Activated CD4-positive, CD25-positive, alpha-beta regulatory T cell treated with anti-CD3 and anti-CD28 coated beads, Interleukin-2, amount 50 U/mL, for 24 hours (primary cell): ENCODE measurements at regions not wholly inside any gene's neighbourhood (a gene's known extent, or its start where the extent isn't known, plus 50 kb on each side); places are given as distances from the start of the nearest gene placed in this dataset.
"Not testable (repeated sequence)": the region's sequence is repeated elsewhere in the genome, so short reads cannot be mapped to it uniquely, and the experiment has no call there.

Experiments
- ATAC-seq, 2 donors: fragments of 150-1000 bp; cut with Tn5 transposase; one replicate each; pipeline ENCODE4 v1.10.0; 2021; ENCODE audit warnings: mild to moderate bottlenecking in 1 of 2, moderate library complexity in 1 of 2

DNA sequence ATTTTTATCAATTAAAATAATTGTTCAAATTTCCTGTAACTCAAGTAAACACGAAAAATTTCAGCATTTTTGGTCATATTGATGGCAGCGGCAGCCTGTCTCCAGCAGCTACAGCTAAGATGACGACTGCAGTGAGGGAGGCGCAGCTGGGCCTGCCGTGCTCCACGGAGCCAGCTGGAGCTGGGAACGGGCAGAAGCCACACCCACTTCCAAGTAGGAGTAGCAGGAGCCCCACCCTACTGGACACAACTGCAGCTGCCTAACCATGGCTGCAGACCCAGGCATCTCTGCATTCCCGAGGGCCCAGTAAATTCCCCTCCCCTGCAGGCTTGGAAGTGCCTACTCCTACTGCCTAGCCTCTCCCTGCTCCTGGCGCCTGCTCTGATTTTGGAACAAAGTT lies 2031.7 kb downstream of the EFNA5 start:
- ATAC-seq: no peak

DNA sequence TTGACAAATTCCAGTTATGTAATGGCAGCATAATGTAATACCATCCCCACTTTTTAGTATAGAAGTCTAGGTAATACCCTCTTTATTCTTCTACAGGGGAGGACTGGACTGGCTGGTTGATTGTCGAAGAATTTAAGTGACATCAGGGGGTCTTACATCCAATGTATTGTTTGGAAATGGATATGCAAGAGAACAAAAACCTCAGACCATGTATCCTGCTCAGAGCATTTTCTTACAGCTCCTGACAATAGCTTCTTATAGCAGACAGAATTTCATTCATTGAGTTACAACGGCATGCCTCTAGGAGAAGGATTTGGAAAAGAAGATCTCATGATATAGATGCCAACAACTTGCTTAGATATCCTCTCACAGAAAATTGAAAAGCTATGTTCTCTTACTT lies 2032.3 kb downstream of the EFNA5 start:
- ATAC-seq: no peak

DNA sequence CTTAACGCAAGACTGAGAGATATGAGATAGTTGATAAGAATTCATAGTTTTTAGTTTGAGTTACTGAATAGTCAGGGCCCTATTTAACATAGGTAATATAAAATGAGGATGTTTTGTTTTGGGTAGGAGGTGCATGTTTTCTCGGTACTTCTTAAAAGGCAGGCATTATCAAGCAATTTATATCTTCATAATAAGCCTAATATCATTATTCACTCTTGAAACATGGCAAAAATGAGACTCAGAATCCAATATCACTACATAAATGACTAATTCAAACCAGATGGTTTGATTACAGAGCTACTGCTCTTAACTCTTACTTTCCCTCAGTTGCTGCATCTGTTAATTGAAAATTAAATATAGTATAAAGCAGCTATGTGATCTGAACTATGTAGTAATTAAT lies 2038.7 kb downstream of the EFNA5 start:
- no peak for ATAC-seq

DNA sequence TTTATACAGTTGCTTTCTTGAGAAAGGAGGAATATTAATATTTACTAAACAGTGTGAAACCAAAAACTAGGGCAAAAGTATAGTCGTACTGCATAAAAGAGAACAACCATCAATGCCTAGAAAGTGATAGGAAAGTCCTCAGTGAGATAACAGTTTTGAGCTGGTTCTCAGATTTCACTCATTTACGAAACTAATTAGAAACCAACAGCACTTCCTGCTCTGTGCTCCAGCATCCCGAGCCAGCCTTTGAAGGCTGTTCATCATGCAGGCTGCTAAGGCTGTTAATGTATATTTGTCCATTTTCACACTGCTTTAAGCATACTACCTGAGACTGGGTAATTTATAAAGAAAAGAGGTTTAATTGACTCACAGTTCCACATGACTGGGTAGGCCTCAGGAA lies 2039.9 kb downstream of the EFNA5 start:
- ATAC-seq: no peak

DNA sequence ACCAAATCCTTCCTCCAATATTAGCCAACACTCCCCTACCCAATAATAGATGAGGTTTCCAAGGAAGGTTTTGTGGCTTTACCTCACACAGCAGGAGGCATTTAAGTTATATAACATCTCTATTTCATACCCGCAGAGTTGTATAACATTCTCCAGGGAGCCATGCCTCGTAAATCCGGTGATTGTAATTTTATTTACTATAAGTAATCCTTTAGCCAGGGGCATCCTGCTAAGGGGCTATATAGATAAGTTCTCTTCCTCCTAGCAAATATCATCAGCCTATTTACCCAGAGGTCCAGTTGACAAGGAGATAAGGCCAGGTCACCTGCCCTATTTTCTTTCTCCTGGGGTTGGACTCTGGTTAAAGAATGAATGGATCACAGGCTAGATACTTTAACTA lies 2051.0 kb downstream of the EFNA5 start:
- no peak for ATAC-seq

DNA sequence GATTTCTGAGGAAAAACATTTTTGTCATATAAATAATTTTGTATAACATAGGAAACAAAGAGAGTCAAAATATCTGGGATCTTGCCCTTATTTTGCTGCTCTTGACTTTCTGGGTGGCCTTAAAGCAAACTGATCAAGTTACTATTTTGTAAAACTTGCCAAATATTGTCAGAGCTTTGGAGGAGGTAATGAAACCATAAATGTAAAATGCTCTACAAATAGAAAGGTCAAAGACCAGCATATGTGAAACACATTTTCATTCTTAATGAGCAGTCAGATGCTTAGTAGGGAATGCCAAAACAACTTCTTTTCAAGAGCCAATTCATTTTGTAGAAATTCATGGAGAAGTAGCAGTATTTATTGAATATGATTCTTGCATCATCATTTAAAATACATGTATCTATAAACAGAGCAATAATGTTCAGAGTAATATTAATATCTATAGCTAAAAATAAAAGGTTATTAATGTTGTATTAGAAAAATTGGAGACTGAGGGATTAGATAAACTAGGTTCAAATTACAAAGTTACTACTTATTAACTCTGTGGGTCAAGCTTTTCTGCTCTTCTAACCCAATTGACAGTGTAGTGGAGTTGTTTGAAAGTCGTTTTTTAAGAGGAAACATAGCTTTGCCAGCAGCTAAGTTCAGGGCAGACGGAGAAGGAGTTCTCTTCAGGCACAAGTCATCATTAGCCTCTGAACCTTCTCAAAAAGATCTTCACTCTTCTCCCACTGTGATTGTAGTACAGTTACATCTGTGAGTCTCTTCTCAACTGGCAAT lies 2053.1 kb downstream of the EFNA5 start:
- no peak for ATAC-seq

DNA sequence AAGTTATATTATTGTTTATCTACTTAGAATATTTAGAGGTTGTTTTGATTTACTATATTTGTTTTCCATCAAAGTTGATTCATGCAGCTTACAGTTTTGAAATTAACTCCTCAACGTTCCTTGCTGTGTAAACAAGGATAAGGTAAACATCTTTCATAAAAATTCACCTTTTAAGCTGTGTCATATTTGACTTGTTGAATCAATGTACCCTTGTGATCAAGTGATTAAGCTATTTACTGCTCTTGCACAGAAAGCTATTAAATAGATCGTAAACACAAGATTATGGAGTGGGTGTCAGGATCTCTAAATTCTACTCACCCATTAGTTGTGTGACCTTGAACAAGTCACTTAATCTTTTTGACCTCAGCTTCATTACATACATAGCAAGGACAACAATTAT lies 2054.0 kb upstream of the NUDT12 start:
- no peak for ATAC-seq

DNA sequence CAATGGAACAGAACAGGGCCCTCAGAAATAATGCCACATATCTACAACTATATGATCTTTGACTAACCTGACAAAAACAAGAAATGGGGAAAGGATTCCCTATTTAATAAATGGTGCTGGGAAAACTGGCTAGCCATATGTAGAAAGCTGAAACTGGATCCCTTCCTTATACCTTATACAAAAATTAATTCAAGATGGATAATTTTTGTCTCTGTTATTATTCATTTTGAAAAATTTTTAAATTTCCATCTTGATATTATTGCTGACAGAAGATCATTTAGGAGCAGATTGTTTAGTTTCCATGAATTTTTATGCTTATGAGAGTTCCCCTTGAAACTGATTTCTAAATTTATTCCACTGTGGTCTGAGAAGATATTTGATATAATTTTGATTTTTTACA lies 2039.8 kb upstream of the NUDT12 start:
- ATAC-seq: not testable (repeated sequence)

DNA sequence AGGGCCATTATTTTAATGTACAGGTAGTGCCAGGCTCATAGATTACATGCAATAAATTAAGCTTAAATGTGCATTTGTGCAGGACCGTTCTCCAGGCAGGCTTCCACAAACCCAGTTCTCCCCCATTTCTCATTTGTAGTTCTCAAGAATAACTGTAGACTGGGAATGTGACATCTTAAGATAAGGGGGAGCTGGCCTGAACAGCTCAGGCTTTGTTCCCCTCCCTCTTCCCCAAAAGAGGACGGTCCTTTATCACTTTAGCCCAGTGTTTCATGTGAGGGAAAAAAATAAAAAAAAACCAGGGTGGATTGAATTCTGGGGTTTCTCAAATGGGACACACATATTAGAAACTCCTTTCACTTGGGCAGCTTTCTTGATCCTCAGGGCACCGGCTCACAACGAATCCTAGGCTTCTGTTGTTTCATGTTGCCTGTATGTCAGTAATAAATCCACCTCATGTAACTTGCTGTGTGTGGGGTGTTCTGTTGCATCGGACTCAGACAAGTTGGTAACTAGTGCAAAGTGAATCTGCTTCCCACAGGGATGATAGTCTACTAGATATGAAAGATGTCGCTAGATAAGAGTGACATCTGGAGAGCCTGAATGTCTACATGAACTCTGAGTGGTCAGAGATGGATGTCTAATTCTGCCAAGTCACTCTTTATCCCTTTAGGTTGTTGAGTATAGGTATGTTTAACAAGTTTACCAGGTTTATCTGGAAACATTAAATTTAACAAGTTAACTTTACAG lies 2030.6 kb upstream of the NUDT12 start:
- ATAC-seq: no peak

DNA sequence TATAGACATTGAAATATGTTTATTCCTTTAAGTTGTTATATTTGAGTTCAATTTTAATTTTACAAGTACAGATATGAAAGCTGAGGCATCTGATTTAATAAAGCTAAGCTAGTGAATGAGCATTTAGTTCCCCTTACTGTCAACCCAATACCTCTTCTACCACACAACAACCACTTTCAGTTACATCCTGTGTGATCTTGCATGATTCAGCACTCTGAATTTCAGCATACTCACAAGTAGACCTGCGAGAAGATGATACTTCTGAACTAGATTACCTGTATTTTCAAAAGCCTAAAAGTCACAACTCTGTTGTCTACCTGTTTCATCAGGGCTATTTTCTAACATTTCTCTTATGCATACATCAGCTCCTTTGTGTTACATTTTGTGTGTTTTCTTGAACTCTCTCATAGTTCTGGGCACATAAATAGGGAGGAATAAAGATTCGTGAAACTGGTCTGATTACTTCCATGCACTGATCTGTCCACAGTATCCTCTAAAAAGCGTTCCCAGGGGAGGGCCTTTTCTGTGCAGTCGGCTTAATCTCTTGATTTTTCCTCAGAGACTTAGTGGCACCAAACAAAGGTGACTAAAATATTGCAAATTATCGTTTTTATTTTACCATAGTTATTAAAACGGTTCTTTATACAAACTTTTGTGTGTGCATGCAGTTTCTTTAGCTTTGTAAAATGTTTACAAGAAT lies 2025.5 kb upstream of the NUDT12 start:
- ATAC-seq: no peak

DNA sequence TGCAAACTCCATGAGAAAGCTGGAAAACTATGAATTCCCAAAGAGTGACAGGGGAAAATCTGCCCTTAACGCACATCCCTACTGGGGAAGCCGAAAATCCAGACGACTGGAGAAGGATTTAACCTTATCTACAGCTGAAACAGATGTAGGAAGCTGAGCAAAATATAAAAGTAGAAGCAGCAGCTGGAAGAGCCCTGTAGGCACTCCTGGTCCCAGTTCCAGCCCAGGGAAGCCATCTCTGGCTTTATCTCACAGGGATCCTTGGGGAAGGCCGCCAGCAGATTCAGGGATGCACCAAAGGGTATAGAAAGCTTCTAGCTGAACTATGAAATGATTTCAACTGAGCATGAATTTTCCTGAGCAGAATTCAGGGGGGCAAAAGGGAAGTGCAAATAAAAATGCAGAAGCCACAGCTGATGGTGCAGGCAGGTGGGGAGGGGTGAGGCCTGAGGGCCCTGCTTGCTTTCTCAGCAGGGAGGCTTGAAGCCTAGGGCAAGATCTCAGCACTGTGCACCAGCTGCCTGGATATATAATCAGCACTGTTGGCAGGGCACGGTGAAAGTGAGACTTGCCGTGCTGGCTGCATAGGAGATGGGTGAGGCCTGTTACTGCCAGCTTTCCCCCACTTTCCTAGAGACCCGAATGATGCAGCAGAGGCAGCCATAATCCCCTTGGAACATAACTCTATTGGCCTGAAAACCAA lies 2019.5 kb upstream of the NUDT12 start:
- no peak for ATAC-seq

DNA sequence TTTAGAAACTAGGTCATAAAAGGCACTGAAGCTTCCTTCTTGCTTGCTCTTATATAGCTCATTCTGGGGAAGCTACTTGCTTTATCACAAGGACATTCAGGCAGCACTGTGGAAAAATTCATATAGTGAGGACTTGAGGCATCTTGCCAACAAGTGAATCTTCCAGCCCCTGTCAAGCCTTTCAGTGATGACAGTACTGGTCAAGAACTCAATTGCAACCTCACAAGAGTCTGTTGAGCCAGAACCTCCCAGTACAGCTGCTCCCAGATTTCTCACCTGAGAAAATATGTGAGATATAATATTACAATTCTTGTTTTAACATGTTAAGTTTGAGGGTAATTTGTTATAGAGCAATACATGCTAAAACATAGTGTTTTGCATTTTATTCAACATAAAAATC lies 2011.0 kb upstream of the NUDT12 start:
- no peak for ATAC-seq

DNA sequence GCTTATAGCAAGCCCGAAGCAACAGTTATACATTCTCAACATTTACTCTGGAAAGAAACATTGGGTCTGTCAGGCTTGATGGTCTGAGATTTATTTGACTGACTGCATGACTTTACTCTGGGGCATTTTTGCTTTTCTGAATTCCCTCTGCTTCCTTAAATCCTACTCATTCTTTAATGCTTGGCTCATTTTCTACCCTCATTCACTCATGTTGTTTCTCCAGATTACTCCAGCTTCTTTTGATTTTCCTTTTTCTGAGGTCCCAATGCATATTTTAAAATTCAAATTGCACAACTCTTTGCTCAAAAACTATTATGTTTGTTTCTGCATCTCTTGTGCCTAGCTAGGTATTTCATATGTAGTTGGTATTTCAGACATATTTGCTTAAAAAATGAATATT lies 2002.9 kb upstream of the NUDT12 start:
- no peak for ATAC-seq

DNA sequence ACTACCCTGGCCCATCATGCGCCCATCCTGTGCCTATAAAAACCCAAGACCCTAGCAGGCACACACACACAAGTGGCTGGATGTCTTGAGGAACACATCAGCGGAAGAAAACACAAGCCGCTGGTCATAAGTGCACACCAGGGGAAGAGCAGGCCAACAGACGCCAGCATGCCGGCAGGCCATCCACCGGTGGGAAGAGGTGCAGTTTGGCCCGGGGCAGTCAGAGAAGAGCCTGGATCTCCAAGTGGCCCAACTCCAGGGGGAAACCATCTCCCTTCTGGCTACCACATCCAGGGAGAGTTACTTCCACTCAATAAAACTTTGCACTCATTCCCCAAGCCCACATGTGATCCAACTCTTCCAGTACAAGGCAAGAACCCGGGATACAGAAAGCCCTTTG lies 2001.3 kb upstream of the NUDT12 start:
- no peak for ATAC-seq

DNA sequence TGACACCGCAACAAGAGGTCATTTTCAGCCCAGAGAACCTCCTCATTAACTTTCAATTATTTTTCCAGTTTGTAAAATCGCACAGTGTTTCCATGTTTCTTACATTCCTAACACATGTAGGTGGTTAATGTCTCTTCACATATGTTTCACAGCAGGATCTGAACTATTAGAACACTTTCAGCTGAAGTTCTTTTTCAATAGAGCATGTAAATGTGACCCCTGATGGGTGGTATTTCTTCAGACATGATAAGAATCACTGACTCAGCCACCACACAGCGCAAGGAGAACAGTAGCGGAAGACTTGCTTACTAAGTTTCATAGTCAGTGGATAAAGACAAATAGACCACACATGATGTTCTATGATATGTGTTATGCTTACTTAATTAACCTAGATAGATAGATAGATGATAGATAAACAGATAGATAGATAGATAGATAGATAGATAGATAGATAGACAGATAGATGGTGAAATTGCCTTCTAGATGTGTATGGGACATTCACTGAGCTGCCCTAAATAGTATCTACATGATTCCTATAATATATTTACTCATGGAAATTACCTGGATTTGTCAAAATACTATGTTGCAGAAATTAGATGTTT lies 1992.1 kb upstream of the NUDT12 start:
- no peak for ATAC-seq

DNA sequence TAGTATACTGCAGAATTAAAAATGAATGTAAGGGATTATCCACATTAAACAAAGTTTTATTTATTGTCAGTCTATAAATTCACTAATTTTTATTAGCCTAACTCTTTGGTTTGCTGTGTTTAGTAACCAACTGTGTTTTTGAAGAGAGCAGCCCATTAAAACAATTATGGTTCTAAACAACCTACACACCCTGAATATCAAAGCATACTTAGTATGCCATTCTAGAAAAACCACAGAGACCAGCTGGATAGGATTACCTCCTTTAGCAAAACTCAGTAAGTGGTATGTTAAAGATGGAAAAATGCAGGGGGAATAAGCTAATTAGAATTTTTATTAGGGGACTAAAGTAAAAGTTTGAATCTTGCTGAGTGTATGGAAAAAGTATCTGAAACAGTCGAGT lies 1981.7 kb upstream of the NUDT12 start:
- ATAC-seq: no peak

DNA sequence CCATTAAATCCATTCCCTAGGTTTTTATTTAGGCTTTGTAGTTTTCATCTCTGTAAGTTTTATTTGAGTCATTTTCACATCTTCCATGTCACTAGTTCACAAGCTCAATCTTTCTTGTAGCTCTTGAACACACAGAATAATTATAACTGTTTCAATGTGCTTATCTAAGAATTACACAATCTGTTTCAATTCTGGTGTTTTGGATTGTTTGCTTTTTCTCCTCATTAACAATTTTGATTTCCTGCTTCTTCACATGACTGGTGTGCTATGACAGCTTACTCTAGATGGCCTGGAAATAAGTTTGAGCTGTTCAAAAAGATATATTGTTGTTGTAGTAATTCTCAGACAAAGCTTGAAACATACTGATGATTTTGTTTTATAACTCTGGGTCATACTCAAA lies 1974.1 kb upstream of the NUDT12 start:
- ATAC-seq: no peak

DNA sequence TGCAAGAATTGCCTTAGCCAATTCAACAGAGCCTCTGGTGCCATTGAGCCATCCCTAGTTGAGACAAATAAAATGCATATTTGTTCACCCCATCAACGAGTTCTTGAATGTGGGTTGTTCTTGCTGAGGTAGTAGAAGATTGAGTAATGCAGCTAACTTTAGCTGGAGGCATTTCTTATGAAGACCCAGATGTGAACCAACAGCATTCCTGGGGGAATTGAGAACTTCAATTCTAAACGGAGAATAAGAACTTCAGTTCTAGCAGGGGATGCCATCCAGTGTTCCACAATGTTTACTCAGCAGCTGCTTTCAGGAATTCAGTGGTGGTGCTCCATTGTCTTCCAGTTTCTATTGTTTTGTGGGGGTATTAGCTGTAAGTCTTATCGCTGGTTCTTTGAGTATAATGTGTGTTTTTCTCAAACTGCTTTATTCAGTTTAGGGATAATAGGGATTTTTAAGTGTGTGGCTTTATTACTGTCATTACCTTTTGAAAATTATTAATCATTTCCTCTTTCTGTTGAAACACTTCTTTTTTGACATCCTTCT lies 1968.2 kb upstream of the NUDT12 start:
- no peak for ATAC-seq

DNA sequence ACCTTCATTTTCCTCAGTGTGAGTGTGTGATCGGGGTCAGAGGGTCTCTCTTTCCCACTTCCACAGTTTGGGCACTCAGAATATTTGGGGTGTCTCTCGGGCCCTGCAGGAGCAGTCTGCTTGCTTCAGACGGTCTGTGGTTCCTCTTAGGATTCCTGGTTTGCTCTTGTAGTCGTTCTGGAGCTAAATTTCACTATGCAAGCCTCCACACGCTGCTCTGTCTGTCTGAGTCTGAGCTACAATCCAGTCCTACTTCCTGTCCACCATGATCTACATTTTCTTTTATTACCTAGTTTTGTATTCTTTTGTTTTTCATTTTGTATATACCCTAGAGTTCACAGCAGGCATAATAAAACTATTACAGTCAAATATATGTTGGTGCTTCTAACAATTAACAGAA lies 1967.3 kb upstream of the NUDT12 start:
- no peak for ATAC-seq

DNA sequence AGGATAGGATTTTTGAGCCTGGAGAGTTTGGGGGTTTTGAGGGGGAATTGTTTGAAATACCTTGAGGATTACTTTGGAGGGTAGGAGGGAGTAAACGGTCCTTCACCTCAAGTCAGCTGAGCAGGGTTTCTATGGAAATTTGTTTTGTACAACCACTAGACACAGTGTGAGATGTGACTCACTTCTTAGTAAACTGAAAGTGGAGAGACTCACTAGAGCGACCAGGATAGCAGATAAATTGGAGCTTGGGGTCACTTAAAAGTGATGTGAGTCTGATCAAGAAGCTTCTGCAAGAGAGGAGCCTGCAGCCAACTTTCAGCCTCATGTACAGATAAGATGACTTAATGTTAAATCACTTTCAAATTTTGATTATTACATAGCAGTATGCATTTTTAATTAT lies 1945.9 kb upstream of the NUDT12 start:
- no peak for ATAC-seq

DNA sequence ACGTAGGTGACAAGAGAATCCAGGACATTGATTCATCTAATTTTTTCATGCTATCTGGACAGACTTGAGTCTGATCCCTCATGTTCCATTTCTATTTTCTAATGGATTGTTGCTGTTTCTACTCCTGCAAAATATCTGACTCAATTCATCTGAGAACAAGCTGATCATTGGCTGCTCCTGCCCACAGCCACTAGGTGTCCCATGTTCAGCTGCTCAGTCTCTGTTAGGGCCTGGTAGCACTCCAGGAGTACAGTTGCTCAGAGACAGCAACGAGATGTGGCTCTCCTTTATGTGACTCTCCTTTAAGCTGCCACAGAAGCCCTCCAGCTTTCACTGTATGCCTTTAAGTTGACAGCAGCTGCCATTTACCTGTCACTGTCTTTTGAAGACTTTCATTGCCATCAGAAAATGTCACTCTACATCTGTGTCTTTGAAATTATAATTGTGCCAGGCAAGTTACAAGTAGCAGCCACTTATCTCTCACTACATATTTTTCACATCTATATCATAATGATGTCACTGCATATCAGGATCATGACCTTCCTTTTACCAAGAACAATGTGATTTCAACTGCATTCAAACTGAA lies 1944.2 kb upstream of the NUDT12 start:
- no peak for ATAC-seq

DNA sequence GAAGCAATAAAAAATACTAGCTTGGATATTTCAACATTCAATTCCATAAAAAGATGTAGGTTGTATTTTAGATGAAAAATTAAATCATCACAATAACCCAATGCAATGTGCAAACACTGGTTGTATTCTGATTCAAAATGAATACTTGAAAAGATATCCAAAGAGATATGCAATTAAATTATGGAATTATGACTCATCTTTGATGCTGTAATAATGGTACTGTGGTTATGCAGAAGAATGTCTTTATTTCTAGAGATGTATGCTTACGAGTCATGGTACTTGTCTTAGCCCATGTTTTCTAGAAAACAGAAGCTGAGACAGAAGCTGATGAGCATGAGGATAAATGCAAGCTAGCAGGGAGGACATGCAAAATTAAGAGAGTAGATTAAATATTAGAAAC lies 1941.4 kb upstream of the NUDT12 start:
- no peak for ATAC-seq
